ENCODE measurements at regions not wholly inside any gene's neighbourhood (a gene's known extent, or its start where the extent isn't known, plus 50 kb on each side); places are given as distances from the start of the nearest gene placed in this dataset.

- TF ChIP-seq TCF7 (CRISPR knock-in tag; IDR thresholded peaks at IDR 0.05; ENCODE audit: low read depth) (no peak), ZNF425 (CRISPR knock-in tag; conservative IDR thresholded peaks at IDR 0.05) (no peak), CTCF (IDR thresholded peaks at IDR 0.05) (no peak), NR1H2 (CRISPR knock-in tag; IDR thresholded peaks at IDR 0.05) (no peak), MAX (CRISPR knock-in tag; IDR thresholded peaks at IDR 0.05) (no peak), ZNF121 (CRISPR knock-in tag; IDR thresholded peaks at IDR 0.05) (no peak), ZNF232 (CRISPR knock-in tag; IDR thresholded peaks at IDR 0.05) (no peak), GABPB1 (CRISPR knock-in tag; IDR thresholded peaks at IDR 0.05) (no peak), ATF2 (CRISPR knock-in tag; IDR thresholded peaks at IDR 0.05; ENCODE audit: borderline replicate concordance, low read depth) (no peak), IRF2 (CRISPR knock-in tag; IDR thresholded peaks at IDR 0.05; ENCODE audit: borderline replicate concordance, low read depth) (no peak), E2F1 (CRISPR knock-in tag; IDR thresholded peaks at IDR 0.05) (no peak), TEAD1 (CRISPR knock-in tag; IDR thresholded peaks at IDR 0.05) (no peak), PREB (CRISPR knock-in tag; IDR thresholded peaks at IDR 0.05; ENCODE audit: borderline replicate concordance) (no peak), ZNF138 (CRISPR knock-in tag; conservative IDR thresholded peaks at IDR 0.05) (no peak)
Observed at GRCh38 chr11:39443424-39444022, 2015.9 kb downstream of the LRRC4C start.

All from WTC11 (cell line).